ENCODE measurements at regions not wholly inside any gene's neighbourhood (a gene's known extent, or its start where the extent isn't known, plus 50 kb on each side); places are given as distances from the start of the nearest gene placed in this dataset.

DNA sequence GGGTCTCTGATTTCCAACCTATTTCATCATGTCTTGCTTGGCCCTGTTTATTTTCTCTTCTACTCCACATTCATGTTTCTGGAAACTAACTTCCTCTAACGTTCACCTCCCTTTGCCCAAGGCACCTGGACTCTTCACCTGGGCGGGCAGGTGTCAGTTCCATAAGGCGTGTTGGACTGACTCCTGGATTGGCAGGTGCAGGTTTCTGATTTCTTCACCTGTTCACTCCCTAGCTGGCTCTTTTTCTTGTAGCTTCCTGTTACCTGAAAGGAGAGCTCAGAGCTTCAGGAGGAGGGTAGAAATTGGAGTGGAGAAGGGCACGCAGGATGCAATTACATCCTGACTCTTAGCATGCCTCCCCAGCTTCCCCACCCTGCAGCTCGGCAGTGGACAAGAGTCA lies 350.8 kb upstream of the KLF3 start:
- Histone ChIP-seq H3K36me3 (ENCODE audit: low read length) (no peaks in the 10 kb centered on the region), H3K9me2 (replicated peaks; ENCODE audit: insufficient read depth, low read length) (no peaks in the 10 kb centered on the region), H3K9ac (ENCODE audit: low read length) (no peak overlapping the region), H2AFZ (ENCODE audit: low read depth, low read length, severe bottlenecking) (no peak overlapping the region), H3K4me2 (ENCODE audit: low read depth, low read length, poor library complexity, severe bottlenecking) (no peak overlapping the region), H3F3A (ENCODE audit: insufficient read depth) (no peaks in the 10 kb centered on the region), H3K27ac (ENCODE audit: low read depth, low read length) (no peak overlapping the region), H3K9me3 (ENCODE audit: insufficient read depth, low read length) (no peaks in the 10 kb centered on the region), H3K4me3 (ENCODE audit: insufficient read depth, low read length, poor library complexity, severe bottlenecking) (no peak overlapping the region), H3K27me3 (ENCODE audit: low read length) (no peaks in the 10 kb centered on the region), H3K79me2 (ENCODE audit: insufficient read depth, low read length) (no peaks in the 10 kb centered on the region), H4K20me1 (ENCODE audit: low read depth, low read length) (no peaks in the 10 kb centered on the region)
- TF ChIP-seq, protein P1, sequence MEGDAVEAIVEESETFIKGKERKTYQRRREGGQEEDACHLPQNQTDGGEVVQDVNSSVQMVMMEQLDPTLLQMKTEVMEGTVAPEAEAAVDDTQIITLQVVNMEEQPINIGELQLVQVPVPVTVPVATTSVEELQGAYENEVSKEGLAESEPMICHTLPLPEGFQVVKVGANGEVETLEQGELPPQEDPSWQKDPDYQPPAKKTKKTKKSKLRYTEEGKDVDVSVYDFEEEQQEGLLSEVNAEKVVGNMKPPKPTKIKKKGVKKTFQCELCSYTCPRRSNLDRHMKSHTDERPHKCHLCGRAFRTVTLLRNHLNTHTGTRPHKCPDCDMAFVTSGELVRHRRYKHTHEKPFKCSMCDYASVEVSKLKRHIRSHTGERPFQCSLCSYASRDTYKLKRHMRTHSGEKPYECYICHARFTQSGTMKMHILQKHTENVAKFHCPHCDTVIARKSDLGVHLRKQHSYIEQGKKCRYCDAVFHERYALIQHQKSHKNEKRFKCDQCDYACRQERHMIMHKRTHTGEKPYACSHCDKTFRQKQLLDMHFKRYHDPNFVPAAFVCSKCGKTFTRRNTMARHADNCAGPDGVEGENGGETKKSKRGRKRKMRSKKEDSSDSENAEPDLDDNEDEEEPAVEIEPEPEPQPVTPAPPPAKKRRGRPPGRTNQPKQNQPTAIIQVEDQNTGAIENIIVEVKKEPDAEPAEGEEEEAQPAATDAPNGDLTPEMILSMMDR (IDR thresholded peaks at IDR 0.05; ENCODE audit: insufficient read depth, low read length, poor library complexity, severe bottlenecking) = no peak
- no peak for TF ChIP-seq EZH2phosphoT487 (conservative IDR thresholded peaks at IDR 0.05; ENCODE audit: low read length)

DNA sequence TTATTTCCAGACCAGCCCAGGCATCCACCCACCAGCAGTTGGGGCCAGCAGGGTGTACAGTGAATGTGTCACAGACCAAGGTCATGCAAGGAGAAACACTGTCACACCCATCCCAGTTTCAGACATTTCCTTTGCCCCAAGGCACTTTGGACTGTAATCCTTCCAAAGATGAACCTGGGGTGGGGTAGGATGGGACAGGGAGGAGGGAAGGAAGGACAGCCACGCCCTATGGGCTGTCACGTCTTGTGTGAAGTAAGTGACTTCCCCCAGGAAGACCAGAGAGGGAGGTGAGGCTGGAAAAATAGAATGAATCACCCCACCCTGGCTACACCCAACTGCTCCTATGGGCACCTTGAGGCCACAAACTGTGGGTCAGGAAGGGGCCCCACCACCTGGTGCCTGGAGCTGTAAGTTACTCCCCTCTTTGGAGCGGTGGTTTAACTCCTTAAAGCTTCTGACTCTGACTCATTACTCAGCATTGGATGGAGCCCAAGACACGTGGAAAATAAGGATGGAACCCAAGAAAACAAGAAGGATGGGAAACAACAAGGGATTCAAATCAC lies 349.9 kb upstream of the KLF3 start:
- Histone ChIP-seq H3K9me2 (replicated peaks; ENCODE audit: insufficient read depth, low read length) (no peaks in the 10 kb centered on the region), H3F3A (ENCODE audit: insufficient read depth) (peaks cover 2% of the 10 kb centered on the region; the same call in 1 of the 2 replicates), H3K79me2 (ENCODE audit: insufficient read depth, low read length) (no peaks in the 10 kb centered on the region), H3K36me3 (ENCODE audit: low read length) (no peaks in the 10 kb centered on the region), H3K27ac (ENCODE audit: low read depth, low read length) (no peak overlapping the region), H3K4me2 (ENCODE audit: low read depth, low read length, poor library complexity, severe bottlenecking) (no peak overlapping the region), H2AFZ (ENCODE audit: low read depth, low read length, severe bottlenecking) (no peak overlapping the region), H3K4me3 (ENCODE audit: insufficient read depth, low read length, poor library complexity, severe bottlenecking) (no peak overlapping the region), H3K9me3 (ENCODE audit: insufficient read depth, low read length) (no peaks in the 10 kb centered on the region), H3K27me3 (ENCODE audit: low read length) (no peaks in the 10 kb centered on the region), H4K20me1 (ENCODE audit: low read depth, low read length) (no peaks in the 10 kb centered on the region), H3K9ac (ENCODE audit: low read length) (no peak overlapping the region)
- TF ChIP-seq, protein P1 (IDR thresholded peaks at IDR 0.05; ENCODE audit: insufficient read depth, low read length, poor library complexity, severe bottlenecking) = no peak
- no peak for TF ChIP-seq EZH2phosphoT487 (conservative IDR thresholded peaks at IDR 0.05; ENCODE audit: low read length)

DNA sequence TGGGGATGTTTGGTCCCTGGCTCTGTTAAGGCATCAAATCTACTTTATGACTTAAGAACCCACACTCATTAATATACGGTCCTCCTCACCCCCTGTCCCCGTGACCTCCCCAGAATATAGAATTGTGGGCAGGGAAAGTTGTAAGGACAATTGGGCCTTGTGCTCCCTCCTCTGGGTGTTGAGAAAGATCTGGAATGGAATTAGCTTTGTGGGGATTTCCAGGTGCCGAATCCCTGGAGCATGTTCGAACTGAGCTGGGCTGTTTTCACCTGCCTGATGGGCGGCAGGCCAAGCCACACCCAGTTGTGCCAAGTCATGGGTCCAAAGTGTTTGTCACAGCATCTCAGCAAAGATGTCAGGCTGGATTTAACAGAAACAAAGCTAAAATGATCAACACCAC lies 349.3 kb upstream of the KLF3 start:
- no peaks in the 10 kb centered on the region for H3K36me3 ChIP-seq (ENCODE audit: low read length)
- no peaks in the 10 kb centered on the region for H3K9me3 ChIP-seq (ENCODE audit: insufficient read depth, low read length)
- no peaks in the 10 kb centered on the region for H3K27me3 ChIP-seq (ENCODE audit: low read length)
- no peaks in the 10 kb centered on the region for H3K9me2 ChIP-seq (replicated peaks; ENCODE audit: insufficient read depth, low read length)
- H4K20me1 ChIP-seq (ENCODE audit: low read depth, low read length) = no peaks in the 10 kb centered on the region
- H3K27ac ChIP-seq (ENCODE audit: low read depth, low read length) = no peak overlapping the region
- no peak overlapping the region for H2AFZ ChIP-seq (ENCODE audit: low read depth, low read length, severe bottlenecking)
- H3K79me2 ChIP-seq (ENCODE audit: insufficient read depth, low read length) = no peaks in the 10 kb centered on the region
- no peak for TF ChIP-seq EZH2phosphoT487 (conservative IDR thresholded peaks at IDR 0.05; ENCODE audit: low read length)
- TF ChIP-seq, protein P1 (IDR thresholded peaks at IDR 0.05; ENCODE audit: insufficient read depth, low read length, poor library complexity, severe bottlenecking) = no peak
- no peak overlapping the region for H3K4me3 ChIP-seq (ENCODE audit: insufficient read depth, low read length, poor library complexity, severe bottlenecking)
- H3K4me2 ChIP-seq (ENCODE audit: low read depth, low read length, poor library complexity, severe bottlenecking) = no peak overlapping the region
- no peak overlapping the region for H3K9ac ChIP-seq (ENCODE audit: low read length)
- H3F3A ChIP-seq (ENCODE audit: insufficient read depth) = peaks cover 8% of the 10 kb centered on the region; the same call in 1 of the 2 replicates

All from SU-DHL-6 (cell line).